GM19240 (cell line): ENCODE measurements at regions not wholly inside any gene's neighbourhood (a gene's known extent, or its start where the extent isn't known, plus 50 kb on each side); places are given as distances from the start of the nearest gene placed in this dataset.
"Not testable (repeated sequence)": the region's sequence is repeated elsewhere in the genome, so short reads cannot be mapped to it uniquely, and the experiment has no call there.

ENCODE experiments used
- DNase-seq: peaks from one replicate; pipeline ENCODE4 v3.0.0; 2011; ENCODE audit warnings: low spot score; ENCODE audit not compliant: insufficient read length

DNA sequence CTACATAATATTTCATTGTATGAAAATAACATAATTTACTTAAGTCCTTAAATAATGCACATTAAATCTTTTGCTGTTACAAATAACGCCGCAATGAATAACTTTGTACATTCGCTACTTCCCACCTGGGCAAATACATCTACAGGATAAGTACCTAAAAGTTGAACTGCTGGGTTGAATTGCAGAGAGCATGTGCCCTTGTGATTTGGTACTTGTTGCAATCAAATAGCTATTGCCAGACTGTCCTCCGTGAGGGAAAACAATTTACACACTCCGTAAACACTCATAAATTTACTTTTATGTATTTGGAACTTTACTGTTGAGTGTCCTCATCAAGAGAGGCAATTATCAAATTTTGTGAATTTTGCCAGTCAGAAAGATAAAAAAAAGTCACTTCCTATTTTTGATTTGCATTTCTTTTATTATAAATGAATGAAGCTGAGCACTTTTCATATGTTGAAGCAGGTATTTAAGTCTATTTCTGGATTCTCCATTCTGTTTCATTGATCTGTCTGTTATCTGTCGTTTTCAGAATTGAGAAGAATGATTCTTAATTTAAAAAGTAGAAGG is 140.8 kb upstream of the SERTAD2 start:
- no peak for DNase-seq

DNA sequence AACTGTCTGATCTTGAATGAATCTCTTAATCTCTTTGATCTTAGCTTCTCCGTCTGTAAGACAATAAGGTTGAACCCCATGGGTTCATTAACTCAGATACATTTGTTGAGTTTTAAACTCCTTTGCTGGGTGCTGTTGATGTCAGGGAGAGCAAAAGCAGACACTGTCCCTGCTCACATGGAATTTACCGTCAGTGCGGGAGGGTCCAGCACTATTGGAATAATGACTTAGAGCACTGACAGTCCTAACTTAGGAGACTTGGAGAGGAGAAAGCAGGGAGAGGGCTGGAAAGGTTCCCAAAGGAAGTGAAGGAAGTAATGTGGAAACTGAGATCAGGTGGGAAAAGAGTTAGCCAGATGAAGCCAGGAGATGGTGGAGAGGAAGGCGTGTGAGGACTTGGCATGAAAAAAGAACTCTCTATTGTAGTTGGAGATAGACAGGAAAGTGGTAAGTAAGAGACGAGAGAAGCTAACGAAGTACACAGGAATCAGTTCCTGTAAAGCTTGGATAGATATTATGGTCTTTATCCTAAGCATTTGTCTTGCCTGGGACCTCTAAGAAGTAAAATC is 141.4 kb upstream of the SERTAD2 start:
- no peak for DNase-seq

DNA sequence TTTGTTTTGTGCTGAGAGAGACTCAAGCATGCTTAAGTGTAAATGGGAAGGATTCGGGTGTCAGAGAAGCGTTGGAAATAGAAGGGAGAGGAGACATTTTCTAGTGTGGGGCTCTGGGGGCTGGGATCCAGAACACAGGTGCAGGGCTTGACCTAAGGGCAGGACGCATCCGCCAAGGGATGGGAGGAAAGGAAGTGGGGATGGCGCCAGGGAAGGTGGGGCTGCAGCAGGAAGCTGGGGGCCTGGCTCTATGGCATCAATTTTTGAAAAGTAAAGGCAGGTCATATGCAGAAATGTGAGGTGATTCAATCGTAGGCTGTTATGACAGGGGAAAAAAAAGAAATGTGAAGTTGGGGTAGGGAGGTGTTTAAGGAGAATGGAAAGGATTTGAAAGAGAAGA is 143.2 kb upstream of the SERTAD2 start:
- DNase-seq, result no peak

DNA sequence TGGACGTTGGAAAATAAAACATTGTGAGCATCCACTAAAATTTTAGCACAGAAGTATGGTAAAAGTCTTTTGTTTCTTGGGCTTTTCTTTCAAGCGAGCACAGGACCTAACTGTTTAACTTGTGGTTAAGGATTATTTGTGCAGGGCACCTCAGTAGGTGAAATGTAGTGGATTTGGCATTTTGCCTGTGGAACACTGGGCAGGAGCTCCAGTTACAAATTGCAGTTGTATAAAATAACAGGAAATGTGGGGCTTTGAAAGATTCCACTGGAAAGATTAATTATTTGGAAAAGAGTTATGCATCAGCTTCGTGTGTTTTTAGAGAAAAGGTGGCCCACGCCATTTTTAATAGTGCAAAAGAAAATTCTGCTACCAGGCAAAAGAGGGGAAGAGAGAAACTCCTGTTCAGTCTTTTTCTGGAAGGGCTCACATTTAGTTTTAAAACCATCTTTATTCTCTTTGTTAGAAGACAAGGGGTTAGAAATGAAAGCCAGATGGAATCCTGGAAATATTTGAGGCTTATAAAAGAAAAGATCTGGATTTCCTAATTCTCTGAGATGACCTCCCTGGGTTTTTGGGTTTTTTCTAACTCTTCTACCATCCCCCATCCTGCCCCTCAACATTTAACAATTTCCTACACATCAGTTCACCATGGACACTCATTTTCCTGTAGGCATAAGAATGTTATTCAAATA is 144.3 kb upstream of the SERTAD2 start:
- DNase-seq, result no peak

DNA sequence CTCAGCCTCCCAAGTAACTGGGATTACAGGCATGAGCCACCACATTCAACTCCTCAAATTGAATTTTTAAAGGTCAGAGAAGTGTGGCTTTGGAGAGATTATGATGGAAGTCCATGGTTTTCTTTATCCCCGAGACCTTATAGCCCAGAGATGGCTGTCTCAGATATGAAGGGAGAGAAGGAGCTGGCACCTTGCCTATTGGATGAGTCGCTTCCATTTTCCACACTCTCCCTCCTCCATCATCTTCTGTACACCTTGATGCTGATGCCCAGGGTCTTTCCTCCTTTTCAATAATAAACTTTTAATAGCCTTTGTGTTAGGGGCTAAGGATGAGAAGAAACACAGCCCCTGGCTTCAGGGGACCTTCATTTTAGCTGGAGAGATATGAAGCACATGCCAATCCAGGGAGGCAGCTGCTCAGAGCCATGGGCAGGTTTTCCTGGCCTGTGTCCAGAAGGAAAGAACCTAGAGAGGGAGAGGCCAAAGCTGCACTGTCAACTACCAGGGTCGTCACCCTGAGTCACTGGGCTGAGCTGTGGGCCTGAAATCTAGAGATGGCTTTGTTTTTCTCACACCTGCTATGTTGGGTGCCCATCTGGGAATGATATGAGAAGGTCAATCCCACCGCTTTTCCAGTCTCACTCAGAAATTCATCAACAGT is 146.0 kb upstream of the SERTAD2 start:
- no peak for DNase-seq

DNA sequence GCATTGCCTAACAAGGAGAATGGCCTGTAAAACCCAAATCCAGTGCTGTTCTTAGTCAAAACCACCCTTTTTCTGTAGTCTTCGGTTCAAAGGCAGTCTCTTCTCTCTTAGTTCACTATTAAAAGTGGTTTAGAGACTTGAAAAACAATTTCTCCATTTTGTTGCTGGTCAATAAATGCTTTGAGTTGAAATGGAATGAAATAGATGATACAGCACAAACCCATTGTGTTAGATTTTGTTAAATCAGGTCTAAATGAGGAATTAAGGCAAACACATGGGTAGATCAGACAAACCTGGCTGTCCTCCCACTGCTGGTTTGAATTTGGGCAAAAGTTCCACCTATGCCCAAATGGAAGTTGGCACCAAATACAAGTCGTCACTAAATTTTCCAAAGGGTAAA is 150.1 kb upstream of the SERTAD2 start:
- DNase-seq, result no peak

DNA sequence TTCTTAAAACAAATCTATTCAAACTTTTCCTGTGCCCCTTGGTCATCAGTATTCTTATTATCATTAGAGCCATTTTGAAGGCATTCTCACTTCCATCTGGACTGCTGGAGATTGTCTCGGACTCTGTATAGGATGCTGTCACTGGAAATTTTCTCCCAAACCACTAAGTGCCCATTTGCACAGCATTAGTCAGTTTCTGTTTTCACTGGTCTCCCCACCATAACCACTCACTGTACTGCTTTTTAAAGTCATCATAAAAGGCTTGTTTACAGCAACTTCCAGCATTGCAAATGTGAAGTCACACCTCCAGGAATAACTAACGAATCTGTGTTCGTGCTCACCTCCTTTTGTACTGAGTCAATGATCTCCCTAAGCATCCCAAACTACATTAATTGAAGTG is 150.9 kb upstream of the SERTAD2 start:
- DNase-seq, result no peak

DNA sequence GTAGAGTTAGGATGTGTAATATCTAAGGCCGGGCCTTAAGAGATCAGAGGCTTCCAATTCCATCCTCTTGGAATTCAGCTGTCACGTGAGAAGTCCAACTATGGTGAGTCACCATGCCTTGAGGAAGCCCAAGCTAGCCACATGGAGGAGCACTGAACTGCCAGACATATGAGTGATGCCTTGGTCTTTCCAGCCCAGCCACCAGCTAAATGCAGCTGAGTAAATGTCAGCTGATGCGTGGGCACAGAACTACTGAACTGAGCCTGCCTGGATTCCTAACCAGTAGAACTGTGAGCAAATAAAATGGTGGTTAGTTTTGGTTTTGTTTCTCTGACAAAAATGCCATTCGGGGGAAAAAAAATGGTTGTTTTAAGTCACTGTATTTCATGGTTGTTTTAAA is 153.7 kb upstream of the SERTAD2 start:
- DNase-seq, result peak; percentile 27

DNA sequence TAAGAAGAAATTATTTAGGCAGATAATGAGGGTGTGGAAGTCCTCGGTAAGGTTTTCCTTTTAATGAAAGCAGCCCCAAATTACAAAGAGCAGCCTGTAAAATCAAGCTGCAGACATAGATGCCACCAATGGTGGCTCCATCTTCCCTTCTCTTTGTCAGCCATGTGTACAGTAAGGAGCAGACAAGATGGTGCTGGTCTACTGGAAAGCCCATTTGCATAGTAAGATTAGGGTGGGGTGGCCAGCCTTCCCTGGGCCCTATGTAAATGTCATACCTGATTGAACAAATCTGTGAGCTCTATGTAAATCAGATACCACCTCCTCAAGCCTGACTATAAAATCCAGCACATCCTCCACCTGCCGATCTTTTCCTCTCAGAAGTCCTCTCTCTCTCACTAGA is 154.4 kb upstream of the SERTAD2 start:
- DNase-seq, result no peak

DNA sequence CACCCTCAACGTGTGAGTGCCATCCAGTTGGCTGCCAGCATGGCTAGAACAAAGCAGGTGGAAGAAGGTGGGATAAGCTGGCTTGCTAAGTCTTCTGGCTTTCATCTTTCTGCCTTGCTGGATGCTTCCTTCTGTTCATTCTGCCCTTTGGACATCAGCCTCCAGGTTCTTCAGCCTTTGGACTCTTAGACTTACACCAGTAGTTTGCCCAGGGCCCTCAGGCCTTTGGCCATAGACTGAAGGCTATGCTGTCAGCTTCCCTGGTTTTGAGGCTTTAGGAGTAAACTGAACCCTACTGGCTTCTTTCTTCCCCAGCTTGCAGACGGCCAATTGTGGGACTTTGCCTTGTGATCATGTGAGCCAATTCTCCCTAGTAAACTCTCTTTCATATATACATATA is 155.0 kb upstream of the SERTAD2 start:
- no peak for DNase-seq

DNA sequence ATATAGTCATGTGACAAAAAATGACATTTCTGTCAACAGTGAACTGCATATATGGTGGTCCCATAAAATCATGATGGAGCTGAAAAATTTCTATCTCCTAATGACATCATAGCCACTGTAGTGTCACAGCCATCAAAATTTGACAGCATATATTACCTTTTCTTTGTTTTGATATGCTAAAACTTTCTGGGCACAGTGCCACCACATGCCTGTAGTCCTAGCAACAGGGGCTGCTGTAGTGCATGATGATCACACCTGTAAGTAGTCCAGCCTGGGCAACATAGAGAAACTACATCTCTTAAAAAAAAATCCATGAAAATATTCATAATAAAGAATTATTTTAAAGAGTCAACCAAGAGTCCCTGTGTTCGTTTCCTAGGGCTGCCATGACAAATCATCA is 155.5 kb upstream of the SERTAD2 start:
- DNase-seq, result no peak

DNA sequence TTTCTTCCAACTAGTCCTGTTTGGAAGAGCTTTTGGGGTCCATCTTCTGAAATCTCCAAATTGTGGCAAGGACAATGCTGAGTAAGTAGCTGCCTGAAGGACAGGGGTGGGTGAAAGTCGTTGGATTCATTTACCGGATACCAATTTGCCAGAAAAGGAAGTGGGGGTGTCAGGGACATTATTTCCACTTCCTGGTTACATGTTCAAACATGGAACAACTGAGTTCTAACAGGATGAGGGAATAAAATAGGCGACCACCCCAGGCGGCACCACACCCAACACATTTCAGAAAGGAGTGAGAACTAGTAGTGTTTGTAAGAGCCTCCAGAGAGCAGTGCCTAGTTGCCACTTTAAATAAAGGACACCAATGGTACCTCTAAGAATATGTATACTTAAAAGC is 158.6 kb upstream of the SERTAD2 start:
- DNase-seq, result no peak

DNA sequence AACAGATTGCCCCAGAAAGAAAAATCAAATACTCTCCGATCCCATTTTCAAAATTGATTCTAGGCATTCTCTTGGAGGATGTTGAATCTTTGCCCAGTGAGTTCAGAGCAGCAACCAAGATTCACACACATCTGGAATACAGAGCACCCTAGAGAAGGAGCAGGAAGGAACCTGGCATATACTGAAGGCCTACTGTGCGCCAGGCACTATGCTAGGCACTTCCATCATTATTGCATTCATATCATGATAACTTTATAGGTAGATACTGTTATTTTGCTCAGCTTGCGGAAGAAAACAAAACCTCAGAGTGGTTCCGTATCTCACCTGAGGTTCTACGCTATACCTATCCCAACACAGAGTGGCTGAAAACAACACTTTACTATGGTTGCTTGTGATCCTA is 160.3 kb upstream of the SERTAD2 start:
- DNase-seq, result no peak

DNA sequence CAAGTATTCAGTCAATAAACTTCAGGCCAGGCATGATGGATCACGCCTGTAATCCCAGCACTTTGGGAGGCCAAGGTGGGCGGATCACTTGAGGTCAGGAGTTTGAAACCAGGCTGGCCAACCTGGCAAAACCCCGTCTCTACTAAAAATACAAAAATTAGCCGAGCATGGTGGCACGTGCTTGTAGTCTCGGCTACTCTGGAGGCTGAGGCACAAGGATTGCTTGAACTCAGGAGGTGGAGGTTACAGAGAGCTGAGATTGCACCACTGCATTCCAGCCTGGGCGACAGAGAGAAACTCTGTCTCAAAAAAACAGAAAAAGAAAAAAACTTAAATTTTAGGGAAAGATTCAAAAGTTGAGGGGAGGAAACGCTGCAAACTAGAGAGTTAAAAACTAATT is 162.8 kb upstream of the SERTAD2 start:
- DNase-seq, result not testable (repeated sequence)

DNA sequence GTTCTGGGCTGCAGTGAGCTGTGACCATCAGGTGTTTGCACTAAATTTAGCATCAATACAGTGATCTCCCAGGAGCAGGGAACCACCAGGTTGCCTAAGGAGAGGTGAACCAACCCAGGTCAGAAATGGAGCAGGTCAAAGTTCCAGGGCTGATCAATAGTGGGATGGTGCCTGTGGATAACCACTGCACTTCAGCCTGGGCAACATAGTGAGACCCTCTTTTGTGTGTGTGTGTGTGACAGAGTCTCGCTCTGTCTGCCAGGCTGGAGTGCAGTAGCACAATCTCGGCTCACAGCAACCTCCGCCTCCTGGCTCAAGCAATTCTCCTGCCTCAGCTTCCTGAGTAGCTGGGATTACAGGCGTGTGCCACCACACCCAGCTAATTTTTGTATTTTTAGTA is 163.7 kb upstream of the SERTAD2 start:
- no peak for DNase-seq

DNA sequence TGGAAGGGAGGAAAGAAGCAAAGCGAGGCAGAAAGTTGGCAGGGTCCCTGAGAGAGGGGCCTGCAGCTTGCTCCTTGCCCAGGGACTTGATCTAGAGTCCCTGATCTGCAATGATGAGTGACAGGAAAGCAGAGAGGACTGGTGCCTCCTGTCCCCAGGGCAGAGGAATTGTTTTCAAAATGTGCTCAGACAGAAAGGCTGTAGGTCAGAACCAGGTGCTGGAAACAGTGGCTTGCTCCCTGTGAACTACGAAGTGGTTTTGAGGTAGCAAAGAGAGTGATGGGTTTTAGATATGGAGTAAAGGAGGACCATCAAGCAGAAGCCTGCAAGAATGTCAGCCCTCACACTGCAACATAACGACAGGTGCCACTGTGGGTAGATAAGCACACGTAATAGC is 164.9 kb upstream of the SERTAD2 start:
- no peak for DNase-seq

DNA sequence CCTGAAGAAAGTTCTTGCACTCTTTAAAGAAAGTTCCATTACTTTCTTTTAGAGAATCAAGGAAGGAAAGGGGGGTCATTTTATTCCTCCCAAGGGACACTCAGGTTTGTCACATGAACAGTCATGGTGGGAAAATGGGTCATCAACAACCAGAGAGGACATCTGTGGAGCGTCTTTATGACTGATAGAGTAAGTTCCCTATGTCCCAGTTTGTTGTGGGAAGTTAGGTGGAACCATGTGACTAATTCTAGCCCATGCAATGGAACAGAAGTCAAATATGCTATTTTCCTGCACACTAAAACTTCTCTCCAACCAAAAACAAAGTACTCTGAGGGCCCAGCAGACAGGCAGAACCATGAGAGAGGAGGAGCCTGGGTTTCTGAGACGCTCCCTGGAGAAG is 165.6 kb upstream of the SERTAD2 start:
- no peak for DNase-seq

DNA sequence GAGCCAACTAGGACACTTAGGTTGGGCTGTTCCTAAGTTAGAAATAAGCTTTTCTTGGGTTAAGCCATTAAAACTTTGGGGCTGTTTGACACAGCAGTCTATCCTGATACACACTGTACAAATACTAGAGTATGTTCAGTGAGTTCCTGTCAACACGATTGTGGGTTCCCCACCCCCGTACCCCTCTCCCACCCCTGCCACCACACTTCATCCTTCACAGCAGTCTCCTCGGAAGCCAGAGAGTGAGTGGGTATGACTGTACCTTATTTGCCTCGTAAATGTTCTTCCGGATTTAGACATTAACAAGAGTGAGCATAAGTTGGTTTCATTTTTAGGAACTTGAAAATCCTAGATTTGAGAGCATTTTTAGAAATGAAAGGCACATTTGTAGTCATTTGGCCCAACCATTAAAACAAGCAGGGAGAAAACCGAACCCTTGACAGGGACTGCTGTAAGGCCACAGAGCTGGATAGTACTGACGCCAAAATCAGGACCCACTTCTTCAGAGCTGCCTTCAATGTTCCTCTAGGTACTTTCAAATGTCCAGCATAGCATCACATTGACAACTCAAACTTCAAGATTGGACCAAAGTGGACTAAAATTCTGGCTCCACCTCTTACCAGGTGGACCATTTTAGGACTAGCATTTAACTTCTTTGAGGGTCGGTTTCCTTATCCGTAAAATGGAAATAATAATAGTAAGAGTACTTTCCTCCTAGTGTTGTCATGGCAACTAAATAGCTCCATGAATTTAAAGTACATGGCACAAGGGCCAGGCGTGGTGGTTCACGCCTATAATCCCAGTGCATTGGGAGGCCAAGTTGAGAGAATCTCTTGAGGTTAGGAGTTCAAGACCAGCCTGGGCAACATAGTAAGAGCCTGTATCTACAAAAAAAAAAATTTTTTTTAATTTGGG is 166.3 kb upstream of the SERTAD2 start:
- peak; percentile 39 for DNase-seq

DNA sequence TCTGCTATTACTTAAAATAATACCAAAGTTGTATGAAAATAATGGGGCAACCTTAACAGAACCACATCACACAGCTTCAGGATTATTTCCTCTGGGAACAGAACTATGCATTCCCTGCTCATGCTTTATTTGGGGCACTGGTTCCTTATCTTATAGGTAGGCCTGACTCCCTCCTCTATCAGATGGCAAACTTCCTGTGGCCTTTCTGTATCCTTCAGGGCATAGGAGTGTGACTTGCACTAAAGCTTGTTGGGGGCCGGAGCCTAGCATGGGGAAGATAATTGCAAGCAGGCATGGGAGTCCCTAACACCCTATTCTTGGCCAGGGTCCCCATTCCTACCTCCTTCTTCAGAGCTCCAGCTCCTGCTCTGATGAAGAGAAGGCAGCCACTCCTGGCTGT is 167.2 kb upstream of the SERTAD2 start:
- no peak for DNase-seq

DNA sequence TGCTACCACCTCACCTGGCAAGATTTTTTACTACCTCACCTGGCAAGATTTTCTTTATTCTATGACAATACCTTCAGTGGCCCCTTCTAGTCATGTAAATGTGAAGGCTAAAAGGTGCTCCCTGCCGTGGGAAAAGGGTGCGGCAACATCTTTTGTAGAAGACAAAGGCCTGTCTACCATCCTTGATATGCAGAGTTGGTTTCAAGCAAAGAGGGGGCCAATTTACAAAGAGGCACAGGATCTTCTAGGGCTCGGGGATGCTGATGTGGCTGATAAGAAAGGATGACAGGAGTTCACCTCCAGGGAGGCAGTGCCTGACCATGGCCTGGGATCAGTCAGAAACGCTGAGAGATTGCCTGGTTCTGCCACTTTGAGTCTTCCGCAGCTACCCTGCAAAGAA is 165.4 kb upstream of the SLC1A4 start:
- DNase-seq, result no peak

DNA sequence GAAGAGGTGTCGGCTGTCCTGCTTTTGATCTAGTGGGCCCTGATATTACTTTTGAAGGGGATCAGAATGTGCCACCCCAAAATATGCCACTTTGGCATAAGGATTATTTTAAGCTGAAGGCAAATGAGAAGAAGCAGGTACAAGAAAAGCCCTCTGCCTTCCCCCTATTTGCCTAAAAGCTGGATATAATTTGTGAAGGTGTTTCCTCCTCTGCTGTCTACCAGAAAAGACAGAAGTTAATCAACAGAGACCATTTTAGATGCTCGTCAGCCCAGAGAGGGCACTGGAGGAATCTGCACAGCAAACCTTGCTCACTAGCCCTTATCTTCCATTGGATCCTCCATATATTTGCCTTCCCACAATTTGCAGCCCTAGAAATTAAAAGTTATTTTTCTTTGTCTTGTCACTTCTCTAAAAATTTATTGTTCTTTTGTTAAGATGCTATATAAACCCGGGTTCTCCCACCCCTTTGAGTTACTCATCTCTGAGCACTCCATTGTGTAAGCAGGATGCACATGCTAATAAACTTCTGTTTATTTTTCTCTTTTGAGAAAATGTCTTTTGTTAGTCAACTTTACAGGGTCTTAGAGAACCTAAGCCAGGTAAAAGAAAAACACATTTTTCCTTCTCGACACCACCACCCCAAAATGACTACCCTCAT is 163.2 kb upstream of the SLC1A4 start:
- no peak for DNase-seq
